ENCODE measurements at regions not wholly inside any gene's neighbourhood (a gene's known extent, or its start where the extent isn't known, plus 50 kb on each side); places are given as distances from the start of the nearest gene placed in this dataset.

DNA sequence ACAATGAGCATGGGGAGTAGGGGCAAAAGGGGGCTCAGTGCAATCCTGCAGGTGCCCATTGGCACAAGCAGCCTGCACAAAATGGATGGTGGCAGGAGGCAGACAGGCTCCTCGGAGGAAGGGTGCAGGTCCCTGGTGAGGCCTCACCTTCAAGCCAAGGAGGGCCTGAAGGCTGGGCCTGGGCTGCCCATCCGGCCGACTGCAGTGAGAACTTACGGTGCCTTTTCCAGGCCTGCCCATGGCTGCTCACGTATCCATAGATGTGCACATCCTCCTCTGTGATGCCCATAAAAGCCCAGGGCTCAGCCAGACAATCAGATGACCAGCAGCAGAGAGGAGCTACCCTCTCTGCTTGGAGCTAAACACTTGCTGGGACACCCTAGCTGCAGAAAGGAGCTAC, 1089.8 kb downstream of the PCDH18 start:
- TF ChIP-seq, protein P1, sequence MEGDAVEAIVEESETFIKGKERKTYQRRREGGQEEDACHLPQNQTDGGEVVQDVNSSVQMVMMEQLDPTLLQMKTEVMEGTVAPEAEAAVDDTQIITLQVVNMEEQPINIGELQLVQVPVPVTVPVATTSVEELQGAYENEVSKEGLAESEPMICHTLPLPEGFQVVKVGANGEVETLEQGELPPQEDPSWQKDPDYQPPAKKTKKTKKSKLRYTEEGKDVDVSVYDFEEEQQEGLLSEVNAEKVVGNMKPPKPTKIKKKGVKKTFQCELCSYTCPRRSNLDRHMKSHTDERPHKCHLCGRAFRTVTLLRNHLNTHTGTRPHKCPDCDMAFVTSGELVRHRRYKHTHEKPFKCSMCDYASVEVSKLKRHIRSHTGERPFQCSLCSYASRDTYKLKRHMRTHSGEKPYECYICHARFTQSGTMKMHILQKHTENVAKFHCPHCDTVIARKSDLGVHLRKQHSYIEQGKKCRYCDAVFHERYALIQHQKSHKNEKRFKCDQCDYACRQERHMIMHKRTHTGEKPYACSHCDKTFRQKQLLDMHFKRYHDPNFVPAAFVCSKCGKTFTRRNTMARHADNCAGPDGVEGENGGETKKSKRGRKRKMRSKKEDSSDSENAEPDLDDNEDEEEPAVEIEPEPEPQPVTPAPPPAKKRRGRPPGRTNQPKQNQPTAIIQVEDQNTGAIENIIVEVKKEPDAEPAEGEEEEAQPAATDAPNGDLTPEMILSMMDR (IDR thresholded peaks at IDR 0.05) = no peak
- TF ChIP-seq, protein P2, sequence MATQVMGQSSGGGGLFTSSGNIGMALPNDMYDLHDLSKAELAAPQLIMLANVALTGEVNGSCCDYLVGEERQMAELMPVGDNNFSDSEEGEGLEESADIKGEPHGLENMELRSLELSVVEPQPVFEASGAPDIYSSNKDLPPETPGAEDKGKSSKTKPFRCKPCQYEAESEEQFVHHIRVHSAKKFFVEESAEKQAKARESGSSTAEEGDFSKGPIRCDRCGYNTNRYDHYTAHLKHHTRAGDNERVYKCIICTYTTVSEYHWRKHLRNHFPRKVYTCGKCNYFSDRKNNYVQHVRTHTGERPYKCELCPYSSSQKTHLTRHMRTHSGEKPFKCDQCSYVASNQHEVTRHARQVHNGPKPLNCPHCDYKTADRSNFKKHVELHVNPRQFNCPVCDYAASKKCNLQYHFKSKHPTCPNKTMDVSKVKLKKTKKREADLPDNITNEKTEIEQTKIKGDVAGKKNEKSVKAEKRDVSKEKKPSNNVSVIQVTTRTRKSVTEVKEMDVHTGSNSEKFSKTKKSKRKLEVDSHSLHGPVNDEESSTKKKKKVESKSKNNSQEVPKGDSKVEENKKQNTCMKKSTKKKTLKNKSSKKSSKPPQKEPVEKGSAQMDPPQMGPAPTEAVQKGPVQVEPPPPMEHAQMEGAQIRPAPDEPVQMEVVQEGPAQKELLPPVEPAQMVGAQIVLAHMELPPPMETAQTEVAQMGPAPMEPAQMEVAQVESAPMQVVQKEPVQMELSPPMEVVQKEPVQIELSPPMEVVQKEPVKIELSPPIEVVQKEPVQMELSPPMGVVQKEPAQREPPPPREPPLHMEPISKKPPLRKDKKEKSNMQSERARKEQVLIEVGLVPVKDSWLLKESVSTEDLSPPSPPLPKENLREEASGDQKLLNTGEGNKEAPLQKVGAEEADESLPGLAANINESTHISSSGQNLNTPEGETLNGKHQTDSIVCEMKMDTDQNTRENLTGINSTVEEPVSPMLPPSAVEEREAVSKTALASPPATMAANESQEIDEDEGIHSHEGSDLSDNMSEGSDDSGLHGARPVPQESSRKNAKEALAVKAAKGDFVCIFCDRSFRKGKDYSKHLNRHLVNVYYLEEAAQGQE (IDR thresholded peaks at IDR 0.05; ENCODE audit: insufficient read depth in 1 of 2, low read depth in 2 of 2, low read length in 1 of 2) = no peak
- no peak for TF ChIP-seq POLR2AphosphoS5 (IDR thresholded peaks at IDR 0.05; ENCODE audit: low read depth, low read length)
- TF ChIP-seq SIN3A (IDR thresholded peaks at IDR 0.05; ENCODE audit: borderline replicate concordance, insufficient read depth, low read depth, low read length) = no peak

Data from Panc1 (cell line).